Adrenal gland (tissue), 9 donors: ENCODE measurements at regions not wholly inside any gene's neighbourhood (a gene's known extent, or its start where the extent isn't known, plus 50 kb on each side); places are given as distances from the start of the nearest gene placed in this dataset.

ENCODE experiments used
- DNase-seq, 7 donors: peaks; one replicate each; pipeline ENCODE4 v3.0.0-alpha.2; 2019 to 2020
- H3K27ac ChIP-seq, 5 donors: fragments of 200-600 bp; sonication (generic) in 4 of 5; 1 replicate in 3 of 5; 2 replicates in 2 of 5; pipeline versions ENCODE4 v1.5.1 to v1.8.0; 2016 to 2020; ENCODE audit warnings: mild to moderate bottlenecking in 1 of 5
- H3K27me3 ChIP-seq: fragments of 200-600 bp; 2 replicates; pipeline ENCODE4 v1.8.0; 2021
- H3K36me3 ChIP-seq, 2 donors: fragments of 200-600 bp; replicated peaks in 1 of 2; 1 replicate in 1 of 2; 2 replicates in 1 of 2; pipeline versions ENCODE4 v1.5.1 to v1.8.0; 2018 to 2022
- H3K4me1 ChIP-seq, 2 donors: fragments of 200-600 bp; replicated peaks in 1 of 2; 1 replicate in 1 of 2; 2 replicates in 1 of 2; pipeline versions ENCODE4 v1.5.1 to v1.8.0; 2018 to 2021
- H3K4me3 ChIP-seq, 4 donors: fragments of 200-600 bp; sonication (generic) in 3 of 4; one replicate each; pipeline ENCODE4 v1.5.1; 2016 to 2018
- H3K9me3 ChIP-seq, 3 donors: fragments of 200-600 bp; sonication (generic) in 1 of 3; replicated peaks in 1 of 3; 1 replicate in 2 of 3; 2 replicates in 1 of 3; pipeline versions ENCODE4 v1.5.1 to v1.8.0; 2016 to 2021
- CTCF ChIP-seq, 6 experiments: fragments of 450-650 bp in 4 of 6; fragments of 200-600 bp in 2 of 6; sonication (generic) in 1 of 6; IDR thresholded peaks; 1 replicate in 5 of 6; 2 replicates in 1 of 6; pipeline versions ENCODE4 v1.5.1 to v1.8.0; 2016 to 2021; ENCODE audit warnings: antibody characterized with exemption in 6 of 6, mild to moderate bottlenecking in 2 of 6, moderate library complexity in 1 of 6
- POLR2A ChIP-seq, 2 donors: fragments of 450-650 bp; IDR thresholded peaks; one replicate each; pipeline ENCODE4 v1.6.1; 2017; ENCODE audit warnings: antibody characterized with exemption in 2 of 2, mild to moderate bottlenecking in 2 of 2, moderate library complexity in 1 of 2
- WGBS, 4 donors: extraction: QIAGEN DNeasy Blood & Tissue Kit in 2 of 4; methylation state at CpG; one replicate each; pipeline versions ENCODE4 v1.1.5 to v1.1.7; 2013 to 2017; 5-methylcytosine and 5-hydroxymethylcytosine counted together
- intact Hi-C, 2 donors: fragments of 100-400 bp; cut with DNase I; formaldehyde crosslinking; loops; one replicate each; pipeline versions ENCODE4 v1.14.1 to v1.15.0; 2022 to 2023
- donor health status: healthy with polysubstance abuse.
- donor health status: Bipolar disorder and iron deficiency.
- donor health status: DM: yes; HTN: yes; CAD: no.
- donor health status: DM: no; HTN: no; CAD: no.
- donor health status: DM: no; HTN: no; CAD: no.

- Histone ChIP-seq H3K9me3 (no peaks in the 10 kb centered on the region), H3K4me1 (peaks cover 4 to 5% of the 10 kb centered on the region in 2 donors), H3K36me3 (no peaks in the 10 kb centered on the region), H3K4me3 (no peak overlapping the region), H3K27me3 (no peaks in the 10 kb centered on the region), H3K27ac (no peak overlapping the region)
- 94 to 97% (median 96%) methylated on average over 3 of the region's 3 CpGs for WGBS, 4 donors
- intact Hi-C loops = no loop called here
- no peak for DNase-seq
- TF ChIP-seq POLR2A (IDR thresholded peaks at IDR 0.05) = no peak
- TF ChIP-seq CTCF (IDR thresholded peaks at IDR 0.05) = no peak
Measured at GRCh38 chr3:150351398-150351797, 56.7 kb upstream of the TSC22D2 start.

GRCh38 chr3:150349314-150350097 is 58.6 kb upstream of the TSC22D2 start:
- 63 to 88% (median 74%) methylated on average over 5 to 7 of the region's 7 CpGs for WGBS, 4 donors
- TF ChIP-seq CTCF (IDR thresholded peaks at IDR 0.05) (no peak), POLR2A (IDR thresholded peaks at IDR 0.05) (no peak)
- no peaks in the 10 kb centered on the region for H3K9me3 ChIP-seq
- no peaks in the 10 kb centered on the region for H3K27me3 ChIP-seq
- no peak overlapping the region for H3K4me3 ChIP-seq
- DNase-seq = no peak
- intact Hi-C loops = no loop called here
- no peak overlapping the region for H3K27ac ChIP-seq
- H3K36me3 ChIP-seq = no peaks in the 10 kb centered on the region
- H3K4me1 ChIP-seq = peaks cover 4 to 5% of the 10 kb centered on the region in 2 donors

DNA sequence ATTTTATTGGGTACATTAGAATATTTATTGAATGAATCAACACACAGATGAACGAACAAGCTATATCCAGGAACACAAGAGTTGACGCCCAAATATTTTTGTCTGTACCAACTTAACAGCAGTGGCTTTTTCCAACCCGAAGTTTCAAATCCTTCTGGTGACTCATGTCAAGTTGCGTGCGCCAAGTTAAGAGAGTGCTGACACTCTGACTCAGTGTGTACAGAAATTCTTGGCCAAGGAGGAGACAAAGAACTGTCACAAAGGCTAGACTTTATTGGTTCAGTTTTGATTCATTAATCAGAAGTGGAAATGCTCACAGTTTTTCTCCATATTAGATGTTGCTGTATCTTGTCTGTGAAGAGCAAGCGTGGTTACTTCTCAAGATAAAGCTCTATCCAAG is 59.6 kb upstream of the TSC22D2 start:
- H3K4me1 ChIP-seq = peaks cover 4 to 5% of the 10 kb centered on the region in 2 donors
- H3K9me3 ChIP-seq = no peaks in the 10 kb centered on the region
- H3K36me3 ChIP-seq = no peaks in the 10 kb centered on the region
- intact Hi-C loops = no loop called here
- WGBS, 4 donors = 20 to 31% (median 25%) methylated on average over 6 of the region's 6 CpGs
- no peak overlapping the region for H3K4me3 ChIP-seq
- peak in 5 of 7 donors; percentile 22 to 73 (median 32) for DNase-seq
- no peak overlapping the region for H3K27ac ChIP-seq
- H3K27me3 ChIP-seq = no peaks in the 10 kb centered on the region
- TF ChIP-seq CTCF (IDR thresholded peaks at IDR 0.05) (no peak), POLR2A (IDR thresholded peaks at IDR 0.05) (no peak)

DNA sequence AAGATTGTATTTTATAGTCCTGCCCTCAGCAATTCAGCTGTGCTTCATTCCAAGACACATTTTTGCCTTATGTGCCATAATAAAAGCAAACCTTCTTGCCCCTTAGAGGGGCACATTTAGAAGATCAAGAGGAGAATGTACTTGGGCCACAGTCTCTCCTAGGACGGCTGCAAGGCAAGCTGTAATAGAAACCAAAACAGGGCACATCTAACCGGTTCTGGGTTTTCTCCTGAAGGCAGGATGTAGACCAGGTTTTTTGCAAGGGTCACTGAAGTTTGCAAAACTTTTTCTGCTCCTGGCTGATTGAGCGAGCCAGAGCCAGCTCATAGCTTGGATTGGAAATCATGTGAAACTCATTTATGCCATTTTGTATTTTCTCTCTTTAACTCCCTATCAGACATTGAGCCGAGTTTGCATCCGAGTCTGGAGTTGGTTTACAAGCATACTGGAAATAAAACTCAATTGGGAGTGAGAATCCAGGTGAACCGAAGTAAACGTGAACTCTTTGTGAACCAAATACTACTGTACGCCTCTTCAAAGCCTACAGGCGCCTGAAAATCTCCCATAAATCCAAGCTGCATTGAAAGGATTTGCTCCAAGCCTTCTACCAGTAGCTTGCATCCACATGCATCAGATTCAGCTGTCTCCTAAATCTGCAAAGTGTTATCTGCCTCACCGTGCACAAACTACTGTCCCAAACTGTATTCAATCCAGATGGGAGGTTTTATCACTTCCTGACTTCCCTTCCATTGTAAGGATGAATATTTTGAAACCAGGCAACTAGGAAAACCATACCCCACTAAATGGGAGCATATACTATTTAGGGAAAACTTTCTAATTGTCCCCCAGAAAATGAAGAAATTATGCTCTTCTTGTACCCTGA is 60.9 kb upstream of the TSC22D2 start:
- no peak for TF ChIP-seq POLR2A (IDR thresholded peaks at IDR 0.05)
- TF ChIP-seq CTCF (IDR thresholded peaks at IDR 0.05) = no peak
- no peak for DNase-seq
- H3K27ac ChIP-seq = no peak overlapping the region
- no peaks in the 10 kb centered on the region for H3K9me3 ChIP-seq
- 79 to 88% (median 87%) methylated on average over 10 of the region's 10 CpGs for WGBS, 4 donors
- intact Hi-C loops = no loop called here
- H3K36me3 ChIP-seq = no peaks in the 10 kb centered on the region
- H3K4me3 ChIP-seq = no peak overlapping the region
- H3K27me3 ChIP-seq = no peaks in the 10 kb centered on the region
- peaks cover 4 to 5% of the 10 kb centered on the region in 2 donors for H3K4me1 ChIP-seq
